ENCODE measurements at regions not wholly inside any gene's neighbourhood (a gene's known extent, or its start where the extent isn't known, plus 50 kb on each side); places are given as distances from the start of the nearest gene placed in this dataset.
"Not testable (repeated sequence)": the region's sequence is repeated elsewhere in the genome, so short reads cannot be mapped to it uniquely, and the experiment has no call there.

DNA sequence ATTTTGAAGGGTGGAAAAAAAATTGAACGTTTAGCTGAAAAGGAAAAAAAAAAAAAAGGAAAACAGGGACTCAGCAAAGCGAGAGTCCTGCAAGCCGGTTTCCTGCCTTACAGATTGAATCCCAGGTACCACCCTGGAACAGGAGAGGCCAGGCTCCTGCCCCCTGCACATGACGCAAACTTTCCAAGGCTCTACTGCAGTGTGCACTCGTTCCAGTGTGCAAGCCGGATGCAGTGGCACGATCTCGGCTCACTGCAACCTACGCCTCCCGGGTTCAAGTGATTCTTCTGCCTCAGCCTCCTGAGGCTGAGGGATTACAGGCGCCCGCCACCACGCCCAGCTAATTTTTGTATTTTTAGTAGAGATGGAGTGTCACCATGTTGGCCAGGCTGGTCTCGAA, 618.7 kb upstream of the CDH10 start:
- TF ChIP-seq RFX5 (IDR thresholded peaks at IDR 0.05; ENCODE audit: borderline replicate concordance, low read depth, low read length); POLR2A (IDR thresholded peaks at IDR 0.05; ENCODE audit: control extremely low read depth in 1 of 2, low read depth in 2 of 2, low read length in 2 of 2); ZNF274 (IDR thresholded peaks at IDR 0.05; ENCODE audit: borderline replicate concordance, extremely low read depth, low read length); YY1 (IDR thresholded peaks at IDR 0.05; ENCODE audit: low read depth, low read length); EZH2 (IDR thresholded peaks at IDR 0.05; ENCODE audit: low read depth, low read length, severe bottlenecking); MAFK (IDR thresholded peaks at IDR 0.05; ENCODE audit: low read depth, low read length); TAF1 (IDR thresholded peaks at IDR 0.05; ENCODE audit: low read depth, low read length); SIX5 (IDR thresholded peaks at IDR 0.05; ENCODE audit: low read depth, low read length); HDAC6 (IDR thresholded peaks at IDR 0.05; ENCODE audit: low read depth, low read length); RXRA (IDR thresholded peaks at IDR 0.05; ENCODE audit: insufficient read depth, low read depth, low read length); CHD1 (IDR thresholded peaks at IDR 0.05; ENCODE audit: low read depth, low read length): not testable (repeated sequence)
- TF ChIP-seq, protein P1, sequence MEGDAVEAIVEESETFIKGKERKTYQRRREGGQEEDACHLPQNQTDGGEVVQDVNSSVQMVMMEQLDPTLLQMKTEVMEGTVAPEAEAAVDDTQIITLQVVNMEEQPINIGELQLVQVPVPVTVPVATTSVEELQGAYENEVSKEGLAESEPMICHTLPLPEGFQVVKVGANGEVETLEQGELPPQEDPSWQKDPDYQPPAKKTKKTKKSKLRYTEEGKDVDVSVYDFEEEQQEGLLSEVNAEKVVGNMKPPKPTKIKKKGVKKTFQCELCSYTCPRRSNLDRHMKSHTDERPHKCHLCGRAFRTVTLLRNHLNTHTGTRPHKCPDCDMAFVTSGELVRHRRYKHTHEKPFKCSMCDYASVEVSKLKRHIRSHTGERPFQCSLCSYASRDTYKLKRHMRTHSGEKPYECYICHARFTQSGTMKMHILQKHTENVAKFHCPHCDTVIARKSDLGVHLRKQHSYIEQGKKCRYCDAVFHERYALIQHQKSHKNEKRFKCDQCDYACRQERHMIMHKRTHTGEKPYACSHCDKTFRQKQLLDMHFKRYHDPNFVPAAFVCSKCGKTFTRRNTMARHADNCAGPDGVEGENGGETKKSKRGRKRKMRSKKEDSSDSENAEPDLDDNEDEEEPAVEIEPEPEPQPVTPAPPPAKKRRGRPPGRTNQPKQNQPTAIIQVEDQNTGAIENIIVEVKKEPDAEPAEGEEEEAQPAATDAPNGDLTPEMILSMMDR (IDR thresholded peaks at IDR 0.05; ENCODE audit: control extremely low read depth in 1 of 3, insufficient read depth in 1 of 3, low read depth in 1 of 3, low read length in 3 of 3) = not testable (repeated sequence)
- TF ChIP-seq, protein P2, sequence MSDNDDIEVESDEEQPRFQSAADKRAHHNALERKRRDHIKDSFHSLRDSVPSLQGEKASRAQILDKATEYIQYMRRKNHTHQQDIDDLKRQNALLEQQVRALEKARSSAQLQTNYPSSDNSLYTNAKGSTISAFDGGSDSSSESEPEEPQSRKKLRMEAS (IDR thresholded peaks at IDR 0.05) = not testable (repeated sequence)
- TF ChIP-seq, protein P3, sequence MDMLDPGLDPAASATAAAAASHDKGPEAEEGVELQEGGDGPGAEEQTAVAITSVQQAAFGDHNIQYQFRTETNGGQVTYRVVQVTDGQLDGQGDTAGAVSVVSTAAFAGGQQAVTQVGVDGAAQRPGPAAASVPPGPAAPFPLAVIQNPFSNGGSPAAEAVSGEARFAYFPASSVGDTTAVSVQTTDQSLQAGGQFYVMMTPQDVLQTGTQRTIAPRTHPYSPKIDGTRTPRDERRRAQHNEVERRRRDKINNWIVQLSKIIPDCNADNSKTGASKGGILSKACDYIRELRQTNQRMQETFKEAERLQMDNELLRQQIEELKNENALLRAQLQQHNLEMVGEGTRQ (IDR thresholded peaks at IDR 0.05; ENCODE audit: low read length) = not testable (repeated sequence)

Measured in H1 (cell line).